ENCODE measurements at regions not wholly inside any gene's neighbourhood (a gene's known extent, or its start where the extent isn't known, plus 50 kb on each side); places are given as distances from the start of the nearest gene placed in this dataset.

DNA sequence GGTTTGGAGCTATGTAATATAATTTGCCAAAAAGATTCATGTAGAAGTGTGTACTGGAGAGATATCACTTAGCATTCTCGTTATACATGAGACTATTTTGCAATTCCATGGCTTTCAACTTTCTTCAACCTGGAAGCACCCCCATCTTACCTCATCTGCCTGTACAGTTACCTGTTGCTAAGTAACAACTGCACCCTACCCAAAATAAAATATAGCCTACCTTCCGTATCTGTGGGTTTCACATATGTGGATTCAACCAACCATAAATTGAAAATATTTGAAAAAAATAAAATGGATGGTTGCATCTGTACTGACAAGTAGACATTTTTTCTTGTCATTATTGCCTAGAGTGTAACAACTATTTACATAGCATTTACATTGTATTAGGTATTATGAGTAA, 278.3 kb downstream of the PPP1R2C start:
- Histone ChIP-seq H3K9me3 (ENCODE audit: control insufficient read depth, insufficient read depth, low read length) (no peaks in the 10 kb centered on the region), H3K27ac (ENCODE audit: low read depth, low read length) (no peak overlapping the region), H3K4me3 (ENCODE audit: low read length) (no peak overlapping the region), H3K36me3 (ENCODE audit: control insufficient read depth, low read length) (no peaks in the 10 kb centered on the region), H3K4me1 (ENCODE audit: control insufficient read depth, low read length) (no peaks in the 10 kb centered on the region), H4K20me1 (ENCODE audit: control insufficient read depth, insufficient read depth, low read depth, low read length) (no peaks in the 10 kb centered on the region), H3K9me2 (replicated peaks; ENCODE audit: control insufficient read depth, low read length) (no peaks in the 10 kb centered on the region), H3K4me2 (ENCODE audit: low read length) (no peak overlapping the region), H3F3A (ENCODE audit: control insufficient read depth, insufficient read depth) (no peaks in the 10 kb centered on the region), H3K79me2 (ENCODE audit: control insufficient read depth, low read length) (no peaks in the 10 kb centered on the region), H3K27me3 (ENCODE audit: control insufficient read depth, low read length) (no peaks in the 10 kb centered on the region)
- no peak for TF ChIP-seq EZH2phosphoT487 (IDR thresholded peaks at IDR 0.05; ENCODE audit: borderline replicate concordance, low read length)
- TF ChIP-seq, protein P1, sequence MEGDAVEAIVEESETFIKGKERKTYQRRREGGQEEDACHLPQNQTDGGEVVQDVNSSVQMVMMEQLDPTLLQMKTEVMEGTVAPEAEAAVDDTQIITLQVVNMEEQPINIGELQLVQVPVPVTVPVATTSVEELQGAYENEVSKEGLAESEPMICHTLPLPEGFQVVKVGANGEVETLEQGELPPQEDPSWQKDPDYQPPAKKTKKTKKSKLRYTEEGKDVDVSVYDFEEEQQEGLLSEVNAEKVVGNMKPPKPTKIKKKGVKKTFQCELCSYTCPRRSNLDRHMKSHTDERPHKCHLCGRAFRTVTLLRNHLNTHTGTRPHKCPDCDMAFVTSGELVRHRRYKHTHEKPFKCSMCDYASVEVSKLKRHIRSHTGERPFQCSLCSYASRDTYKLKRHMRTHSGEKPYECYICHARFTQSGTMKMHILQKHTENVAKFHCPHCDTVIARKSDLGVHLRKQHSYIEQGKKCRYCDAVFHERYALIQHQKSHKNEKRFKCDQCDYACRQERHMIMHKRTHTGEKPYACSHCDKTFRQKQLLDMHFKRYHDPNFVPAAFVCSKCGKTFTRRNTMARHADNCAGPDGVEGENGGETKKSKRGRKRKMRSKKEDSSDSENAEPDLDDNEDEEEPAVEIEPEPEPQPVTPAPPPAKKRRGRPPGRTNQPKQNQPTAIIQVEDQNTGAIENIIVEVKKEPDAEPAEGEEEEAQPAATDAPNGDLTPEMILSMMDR (IDR thresholded peaks at IDR 0.05; ENCODE audit: low read depth, low read length, poor library complexity, severe bottlenecking), result no peak

GRCh38 chrX:42497356-42497755, 280.6 kb downstream of the PPP1R2C start:
- no peaks in the 10 kb centered on the region for H3K4me1 ChIP-seq (ENCODE audit: control insufficient read depth, low read length)
- no peaks in the 10 kb centered on the region for H4K20me1 ChIP-seq (ENCODE audit: control insufficient read depth, insufficient read depth, low read depth, low read length)
- no peaks in the 10 kb centered on the region for H3K79me2 ChIP-seq (ENCODE audit: control insufficient read depth, low read length)
- H3K9me3 ChIP-seq (ENCODE audit: control insufficient read depth, insufficient read depth, low read length), result no peaks in the 10 kb centered on the region
- H3F3A ChIP-seq (ENCODE audit: control insufficient read depth, insufficient read depth), result no peaks in the 10 kb centered on the region
- H3K36me3 ChIP-seq (ENCODE audit: control insufficient read depth, low read length), result no peaks in the 10 kb centered on the region
- no peak overlapping the region for H3K27ac ChIP-seq (ENCODE audit: low read depth, low read length)
- no peaks in the 10 kb centered on the region for H3K9me2 ChIP-seq (replicated peaks; ENCODE audit: control insufficient read depth, low read length)
- H3K4me3 ChIP-seq (ENCODE audit: low read length), result no peak overlapping the region
- no peak for TF ChIP-seq EZH2phosphoT487 (IDR thresholded peaks at IDR 0.05; ENCODE audit: borderline replicate concordance, low read length)
- TF ChIP-seq, protein P1 (IDR thresholded peaks at IDR 0.05; ENCODE audit: low read depth, low read length, poor library complexity, severe bottlenecking), result no peak
- H3K27me3 ChIP-seq (ENCODE audit: control insufficient read depth, low read length), result no peaks in the 10 kb centered on the region
- H3K4me2 ChIP-seq (ENCODE audit: low read length), result no peak overlapping the region

DNA sequence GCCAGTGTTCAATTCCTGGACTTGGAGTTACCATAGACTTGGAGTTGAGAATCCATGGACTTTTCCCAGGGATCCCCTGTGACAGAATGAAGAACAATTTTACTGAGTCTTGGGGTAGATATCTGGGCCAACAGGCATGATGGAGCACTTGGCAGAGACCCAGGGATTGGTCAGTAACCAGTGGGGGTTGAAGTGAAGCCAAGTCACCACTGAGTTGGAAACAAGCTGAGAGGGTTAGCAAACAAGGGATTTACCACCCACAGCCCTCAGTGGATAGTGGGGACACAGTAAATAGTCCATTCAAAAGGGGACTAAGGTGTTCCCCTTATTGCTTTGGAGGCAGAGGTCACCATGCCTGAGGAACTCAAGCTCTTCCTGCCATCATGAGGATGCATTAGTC, 281.7 kb downstream of the PPP1R2C start:
- no peaks in the 10 kb centered on the region for H4K20me1 ChIP-seq (ENCODE audit: control insufficient read depth, insufficient read depth, low read depth, low read length)
- H3K79me2 ChIP-seq (ENCODE audit: control insufficient read depth, low read length), result no peaks in the 10 kb centered on the region
- no peak overlapping the region for H3K27ac ChIP-seq (ENCODE audit: low read depth, low read length)
- H3K4me2 ChIP-seq (ENCODE audit: low read length), result no peak overlapping the region
- H3K9me2 ChIP-seq (replicated peaks; ENCODE audit: control insufficient read depth, low read length), result no peaks in the 10 kb centered on the region
- no peaks in the 10 kb centered on the region for H3K9me3 ChIP-seq (ENCODE audit: control insufficient read depth, insufficient read depth, low read length)
- no peak overlapping the region for H3K4me3 ChIP-seq (ENCODE audit: low read length)
- H3F3A ChIP-seq (ENCODE audit: control insufficient read depth, insufficient read depth), result no peaks in the 10 kb centered on the region
- H3K27me3 ChIP-seq (ENCODE audit: control insufficient read depth, low read length), result no peaks in the 10 kb centered on the region
- H3K36me3 ChIP-seq (ENCODE audit: control insufficient read depth, low read length), result no peaks in the 10 kb centered on the region
- no peaks in the 10 kb centered on the region for H3K4me1 ChIP-seq (ENCODE audit: control insufficient read depth, low read length)
- no peak for TF ChIP-seq EZH2phosphoT487 (IDR thresholded peaks at IDR 0.05; ENCODE audit: borderline replicate concordance, low read length)
- TF ChIP-seq, protein P1 (IDR thresholded peaks at IDR 0.05; ENCODE audit: low read depth, low read length, poor library complexity, severe bottlenecking), result no peak

- Histone ChIP-seq H3K79me2 (ENCODE audit: control insufficient read depth, low read length) (no peaks in the 10 kb centered on the region), H3K36me3 (ENCODE audit: control insufficient read depth, low read length) (no peaks in the 10 kb centered on the region), H3K27me3 (ENCODE audit: control insufficient read depth, low read length) (no peaks in the 10 kb centered on the region), H4K20me1 (ENCODE audit: control insufficient read depth, insufficient read depth, low read depth, low read length) (no peaks in the 10 kb centered on the region), H3K27ac (ENCODE audit: low read depth, low read length) (no peak overlapping the region), H3K9me2 (replicated peaks; ENCODE audit: control insufficient read depth, low read length) (no peaks in the 10 kb centered on the region), H3K4me1 (ENCODE audit: control insufficient read depth, low read length) (no peaks in the 10 kb centered on the region), H3K9me3 (ENCODE audit: control insufficient read depth, insufficient read depth, low read length) (no peaks in the 10 kb centered on the region), H3K4me3 (ENCODE audit: low read length) (no peak overlapping the region), H3K4me2 (ENCODE audit: low read length) (no peak overlapping the region), H3F3A (ENCODE audit: control insufficient read depth, insufficient read depth) (no peaks in the 10 kb centered on the region)
- TF ChIP-seq, protein P1 (IDR thresholded peaks at IDR 0.05; ENCODE audit: low read depth, low read length, poor library complexity, severe bottlenecking), result no peak
Measured at GRCh38 chrX:42495139-42495538, 282.8 kb downstream of the PPP1R2C start.
